ENCODE measurements at regions not wholly inside any gene's neighbourhood (a gene's known extent, or its start where the extent isn't known, plus 50 kb on each side); places are given as distances from the start of the nearest gene placed in this dataset.

- no peak for TF ChIP-seq CTCF (IDR thresholded peaks at IDR 0.05; ENCODE audit: borderline replicate concordance, extremely low read depth, insufficient read depth)
- H3K36me3 ChIP-seq (ENCODE audit: control insufficient read depth in 2 of 3, insufficient read depth in 3 of 3, low read length in 3 of 3) = no peaks in the 10 kb centered on the region
- H3K9ac ChIP-seq (ENCODE audit: low read length in 3 of 3) = no peak overlapping the region
- no peak overlapping the region for H3K4me3 ChIP-seq (ENCODE audit: low read length in 3 of 3)
- intact Hi-C loops (cut with DNase I) = no loop called here
- H3K27ac ChIP-seq (ENCODE audit: low read depth in 2 of 2, low read length in 2 of 2) = no peak overlapping the region
- H3K4me1 ChIP-seq (ENCODE audit: control insufficient read depth in 2 of 3, insufficient read depth in 2 of 3, low read depth in 1 of 3, low read length in 3 of 3) = no peaks in the 10 kb centered on the region
- H3K27me3 ChIP-seq (ENCODE audit: control insufficient read depth, insufficient read depth, low read length) = no peaks in the 10 kb centered on the region
- FAIRE-seq (no peak), DNase-seq (no peak)
- no peaks in the 10 kb centered on the region for H3K9me3 ChIP-seq (ENCODE audit: control insufficient read depth in 2 of 3, insufficient read depth in 1 of 3, low read length in 3 of 3)
These were observed 298.3 kb upstream of the DACH1 start for GRCh38 chr13:72165276-72165675.

- Histone ChIP-seq H3K27me3 (ENCODE audit: control insufficient read depth, insufficient read depth, low read length) (no peaks in the 10 kb centered on the region), H3K4me3 (ENCODE audit: low read length in 3 of 3) (no peak overlapping the region), H3K9ac (ENCODE audit: low read length in 3 of 3) (no peak overlapping the region), H3K4me1 (ENCODE audit: control insufficient read depth in 2 of 3, insufficient read depth in 2 of 3, low read depth in 1 of 3, low read length in 3 of 3) (no peaks in the 10 kb centered on the region), H3K9me3 (ENCODE audit: control insufficient read depth in 2 of 3, insufficient read depth in 1 of 3, low read length in 3 of 3) (no peaks in the 10 kb centered on the region), H3K27ac (ENCODE audit: low read depth in 2 of 2, low read length in 2 of 2) (no peak overlapping the region), H3K36me3 (ENCODE audit: control insufficient read depth in 2 of 3, insufficient read depth in 3 of 3, low read length in 3 of 3) (no peaks in the 10 kb centered on the region)
- intact Hi-C loops (cut with DNase I) = no loop called here
- FAIRE-seq (no peak), DNase-seq (no peak)
- TF ChIP-seq CTCF (IDR thresholded peaks at IDR 0.05; ENCODE audit: borderline replicate concordance, extremely low read depth, insufficient read depth) = no peak
These were observed 297.8 kb upstream of the DACH1 start for GRCh38 chr13:72164811-72165210.

DNA sequence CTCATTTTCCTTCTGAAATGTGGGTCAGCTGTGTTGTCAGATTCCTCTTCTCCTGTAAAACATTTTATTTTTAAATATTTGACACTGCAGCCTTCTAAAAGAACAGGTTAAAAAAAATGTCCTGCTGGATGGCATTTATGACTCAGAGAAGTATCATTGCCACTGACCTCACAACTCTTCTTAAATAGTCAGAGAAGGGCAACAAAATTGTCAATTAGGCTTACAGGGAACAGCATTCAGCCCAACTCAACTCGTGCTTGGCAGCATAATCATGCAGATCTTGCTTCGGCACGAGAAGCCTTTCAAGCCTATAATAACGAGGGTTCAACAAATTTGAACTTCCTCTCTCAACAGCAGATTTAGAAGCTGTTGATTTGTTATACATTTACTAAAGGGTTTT, 296.7 kb upstream of the DACH1 start:
- intact Hi-C loops (cut with DNase I) = no loop called here
- Histone ChIP-seq H3K9ac (ENCODE audit: low read length in 3 of 3) (no peak overlapping the region), H3K27me3 (ENCODE audit: control insufficient read depth, insufficient read depth, low read length) (no peaks in the 10 kb centered on the region), H3K4me3 (ENCODE audit: low read length in 3 of 3) (no peak overlapping the region), H3K9me3 (ENCODE audit: control insufficient read depth in 2 of 3, insufficient read depth in 1 of 3, low read length in 3 of 3) (no peaks in the 10 kb centered on the region), H3K27ac (ENCODE audit: low read depth in 2 of 2, low read length in 2 of 2) (no peak overlapping the region), H3K36me3 (ENCODE audit: control insufficient read depth in 2 of 3, insufficient read depth in 3 of 3, low read length in 3 of 3) (no peaks in the 10 kb centered on the region), H3K4me1 (ENCODE audit: control insufficient read depth in 2 of 3, insufficient read depth in 2 of 3, low read depth in 1 of 3, low read length in 3 of 3) (no peaks in the 10 kb centered on the region)
- no peak for TF ChIP-seq CTCF (IDR thresholded peaks at IDR 0.05; ENCODE audit: borderline replicate concordance, extremely low read depth, insufficient read depth)
- DNase-seq = no peak
- FAIRE-seq = no peak

DNA sequence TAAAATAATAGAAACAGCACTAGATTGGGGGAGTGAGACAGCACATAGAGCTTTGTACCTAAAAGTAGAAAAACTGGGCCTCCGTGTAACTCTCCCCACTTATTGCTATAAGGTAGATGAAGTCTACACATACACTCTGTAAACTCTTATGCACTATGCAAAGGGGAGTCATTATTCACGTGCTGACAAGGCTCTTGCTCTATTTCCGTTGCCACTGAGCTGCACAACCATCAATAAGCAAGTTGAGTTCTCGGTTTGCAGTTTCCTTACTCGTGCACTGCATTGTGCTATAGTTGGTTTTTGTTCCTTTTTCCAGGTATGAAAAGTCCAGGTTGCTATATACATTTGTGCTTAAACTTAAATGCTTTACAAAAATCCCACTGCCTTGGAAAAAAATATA, 294.0 kb upstream of the DACH1 start:
- FAIRE-seq (no peak), DNase-seq (no peak)
- H3K9ac ChIP-seq (ENCODE audit: low read length in 3 of 3) = no peak overlapping the region
- no peaks in the 10 kb centered on the region for H3K36me3 ChIP-seq (ENCODE audit: control insufficient read depth in 2 of 3, insufficient read depth in 3 of 3, low read length in 3 of 3)
- no peaks in the 10 kb centered on the region for H3K9me3 ChIP-seq (ENCODE audit: control insufficient read depth in 2 of 3, insufficient read depth in 1 of 3, low read length in 3 of 3)
- no peaks in the 10 kb centered on the region for H3K4me1 ChIP-seq (ENCODE audit: control insufficient read depth in 2 of 3, insufficient read depth in 2 of 3, low read depth in 1 of 3, low read length in 3 of 3)
- no peak overlapping the region for H3K27ac ChIP-seq (ENCODE audit: low read depth in 2 of 2, low read length in 2 of 2)
- intact Hi-C loops (cut with DNase I) = no loop called here
- no peak overlapping the region for H3K4me3 ChIP-seq (ENCODE audit: low read length in 3 of 3)
- no peaks in the 10 kb centered on the region for H3K27me3 ChIP-seq (ENCODE audit: control insufficient read depth, insufficient read depth, low read length)
- TF ChIP-seq CTCF (IDR thresholded peaks at IDR 0.05; ENCODE audit: borderline replicate concordance, extremely low read depth, insufficient read depth) = no peak

Measured in kidney (tissue), 13 donors.